HG03432 (cell line): ENCODE measurements at regions not wholly inside any gene's neighbourhood (a gene's known extent, or its start where the extent isn't known, plus 50 kb on each side); places are given as distances from the start of the nearest gene placed in this dataset.
"Not testable (repeated sequence)": the region's sequence is repeated elsewhere in the genome, so short reads cannot be mapped to it uniquely, and the experiment has no call there.

ENCODE experiments used
- ATAC-seq: cut with Tn5 transposase; IDR thresholded peaks from one replicate; pipeline ENCODE4 v1.9.1; 2021; ENCODE audit warnings: mild to moderate bottlenecking, moderate library complexity; ENCODE audit not compliant: unreplicated experiment

GRCh38 chr15:59791755-59792154, 102.6 kb upstream of the BNIP2 start:
- ATAC-seq = no peak

- no peak for ATAC-seq
Measured at GRCh38 chr15:59791079-59791478, 102.0 kb upstream of the BNIP2 start.

- not testable (repeated sequence) for ATAC-seq
Measured at GRCh38 chr15:59786466-59786865, 97.3 kb upstream of the BNIP2 start.

- not testable (repeated sequence) for ATAC-seq
Measured at GRCh38 chr15:59785981-59786380, 96.9 kb upstream of the BNIP2 start.

- ATAC-seq = not testable (repeated sequence)
Measured at GRCh38 chr15:59783774-59784520, 94.8 kb upstream of the BNIP2 start.

GRCh38 chr15:59779110-59779509, 90.0 kb upstream of the BNIP2 start:
- no peak for ATAC-seq

- ATAC-seq = no peak
Measured at GRCh38 chr15:59764775-59765174, 75.7 kb upstream of the BNIP2 start.

GRCh38 chr15:59762558-59762957, 73.4 kb upstream of the BNIP2 start:
- no peak for ATAC-seq

- ATAC-seq = not testable (repeated sequence)
Measured at GRCh38 chr15:59760256-59760655, 71.1 kb upstream of the BNIP2 start.

GRCh38 chr15:59751552-59752413, 62.7 kb upstream of the BNIP2 start:
- ATAC-seq = no peak

GRCh38 chr15:59746777-59747176, 57.7 kb upstream of the BNIP2 start:
- no peak for ATAC-seq

- ATAC-seq = no peak
Measured at GRCh38 chr15:59741274-59741906, 52.3 kb upstream of the BNIP2 start.

GRCh38 chr15:59739557-59740186, 50.6 kb upstream of the BNIP2 start:
- no peak for ATAC-seq
